ENCODE measurements at regions not wholly inside any gene's neighbourhood (a gene's known extent, or its start where the extent isn't known, plus 50 kb on each side); places are given as distances from the start of the nearest gene placed in this dataset.
"Not testable (repeated sequence)": the region's sequence is repeated elsewhere in the genome, so short reads cannot be mapped to it uniquely, and the experiment has no call there.

DNA sequence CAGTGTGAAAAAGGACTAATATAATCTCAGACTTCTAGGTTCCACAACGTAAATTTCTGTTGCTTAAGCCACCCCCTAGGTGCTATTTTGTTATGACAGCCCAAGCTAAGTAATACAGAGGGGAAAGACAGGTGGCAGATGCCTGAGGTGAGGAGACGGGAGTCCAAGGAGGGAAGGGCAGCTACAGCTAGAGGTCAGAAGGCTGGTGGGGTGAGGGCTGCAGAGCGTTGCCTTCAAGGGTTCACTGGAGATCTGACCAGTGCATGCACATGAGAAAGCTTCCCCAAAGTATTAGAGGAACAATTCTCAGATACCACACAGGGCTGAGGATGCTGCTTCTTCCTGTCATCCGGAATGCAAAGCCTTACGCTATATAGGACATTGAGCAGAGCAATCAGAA lies 104.7 kb upstream of the IRX4 start:
- H3K4me1 Mint-ChIP-seq (ENCODE audit: insufficient read depth, unreplicated experiment), result no peaks in the 10 kb centered on the region
- CTCF ChIA-PET, result interaction anchor here (0.8 kb wide), 1 partner anchor 224 kb away, joined by 3 read pairs; no protein-coding TSS in a partner anchor
- no peak for DNase-seq (ENCODE audit: unreplicated experiment)
- peaks cover 12% of the 10 kb centered on the region for H3K9me3 Mint-ChIP-seq (ENCODE audit: unreplicated experiment)
- H3K27me3 Mint-ChIP-seq (ENCODE audit: insufficient read depth, unreplicated experiment), result no peaks in the 10 kb centered on the region
- H3K27ac Mint-ChIP-seq (ENCODE audit: low read depth, unreplicated experiment), result no peak overlapping the region
- no peak overlapping the region for H3K4me3 Mint-ChIP-seq (ENCODE audit: unreplicated experiment)
- intact Hi-C loops (cut with micrococcal nuclease), result no loop called here
- POLR2A ChIA-PET, result interaction anchor here (0.7 to 1.5 kb wide), 3 partner anchors 14 to 185 kb away, joined by 3 to 4 read pairs (median 3); no protein-coding TSS in a partner anchor
- no peaks in the 10 kb centered on the region for H3K36me3 Mint-ChIP-seq (ENCODE audit: insufficient read depth, unreplicated experiment)
- BruUV-seq (replicated peaks), result no TSS peak
- TF ChIP-seq, protein P1, sequence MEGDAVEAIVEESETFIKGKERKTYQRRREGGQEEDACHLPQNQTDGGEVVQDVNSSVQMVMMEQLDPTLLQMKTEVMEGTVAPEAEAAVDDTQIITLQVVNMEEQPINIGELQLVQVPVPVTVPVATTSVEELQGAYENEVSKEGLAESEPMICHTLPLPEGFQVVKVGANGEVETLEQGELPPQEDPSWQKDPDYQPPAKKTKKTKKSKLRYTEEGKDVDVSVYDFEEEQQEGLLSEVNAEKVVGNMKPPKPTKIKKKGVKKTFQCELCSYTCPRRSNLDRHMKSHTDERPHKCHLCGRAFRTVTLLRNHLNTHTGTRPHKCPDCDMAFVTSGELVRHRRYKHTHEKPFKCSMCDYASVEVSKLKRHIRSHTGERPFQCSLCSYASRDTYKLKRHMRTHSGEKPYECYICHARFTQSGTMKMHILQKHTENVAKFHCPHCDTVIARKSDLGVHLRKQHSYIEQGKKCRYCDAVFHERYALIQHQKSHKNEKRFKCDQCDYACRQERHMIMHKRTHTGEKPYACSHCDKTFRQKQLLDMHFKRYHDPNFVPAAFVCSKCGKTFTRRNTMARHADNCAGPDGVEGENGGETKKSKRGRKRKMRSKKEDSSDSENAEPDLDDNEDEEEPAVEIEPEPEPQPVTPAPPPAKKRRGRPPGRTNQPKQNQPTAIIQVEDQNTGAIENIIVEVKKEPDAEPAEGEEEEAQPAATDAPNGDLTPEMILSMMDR (IDR thresholded peaks at IDR 0.05; ENCODE audit: unreplicated experiment), result no peak

DNA sequence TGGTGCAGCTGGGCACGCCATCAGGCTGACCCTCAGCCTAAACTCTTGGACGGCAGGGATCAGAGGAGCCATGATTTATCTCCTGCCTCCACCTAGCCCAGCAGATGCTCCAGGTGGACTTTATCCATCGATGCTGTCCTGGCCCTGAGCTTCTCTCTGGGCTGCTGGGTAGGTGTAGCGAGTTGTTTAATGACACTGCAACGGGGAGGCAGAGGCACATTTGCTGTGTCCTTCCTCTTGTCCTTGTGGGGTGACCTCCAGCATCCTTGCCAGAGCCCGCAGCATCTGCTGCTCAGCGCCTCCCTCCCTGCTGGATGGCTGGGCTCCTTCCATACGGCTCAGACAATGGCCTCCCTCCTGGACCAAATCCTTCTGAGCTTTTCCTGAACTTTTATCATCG lies 103.1 kb upstream of the IRX4 start:
- no peaks in the 10 kb centered on the region for H3K36me3 Mint-ChIP-seq (ENCODE audit: insufficient read depth, unreplicated experiment)
- POLR2A ChIA-PET, result interaction anchor here (0.9 to 1.5 kb wide), 3 partner anchors 11 to 183 kb away, joined by 3 to 5 read pairs (median 4); no protein-coding TSS in a partner anchor
- no peak overlapping the region for H3K4me3 Mint-ChIP-seq (ENCODE audit: unreplicated experiment)
- TF ChIP-seq, protein P1 (IDR thresholded peaks at IDR 0.05; ENCODE audit: unreplicated experiment), result no peak
- H3K27ac Mint-ChIP-seq (ENCODE audit: low read depth, unreplicated experiment), result no peak overlapping the region
- no peaks in the 10 kb centered on the region for H3K27me3 Mint-ChIP-seq (ENCODE audit: insufficient read depth, unreplicated experiment)
- CTCF ChIA-PET, result interaction anchor here (0.6 kb wide), 1 partner anchor 707 kb away, joined by 3 read pairs; no protein-coding TSS in a partner anchor
- BruUV-seq (replicated peaks), result no TSS peak
- no peaks in the 10 kb centered on the region for H3K4me1 Mint-ChIP-seq (ENCODE audit: insufficient read depth, unreplicated experiment)
- intact Hi-C loops (cut with micrococcal nuclease), result no loop called here
- DNase-seq (ENCODE audit: unreplicated experiment), result no peak
- peaks cover 10% of the 10 kb centered on the region for H3K9me3 Mint-ChIP-seq (ENCODE audit: unreplicated experiment)

DNA sequence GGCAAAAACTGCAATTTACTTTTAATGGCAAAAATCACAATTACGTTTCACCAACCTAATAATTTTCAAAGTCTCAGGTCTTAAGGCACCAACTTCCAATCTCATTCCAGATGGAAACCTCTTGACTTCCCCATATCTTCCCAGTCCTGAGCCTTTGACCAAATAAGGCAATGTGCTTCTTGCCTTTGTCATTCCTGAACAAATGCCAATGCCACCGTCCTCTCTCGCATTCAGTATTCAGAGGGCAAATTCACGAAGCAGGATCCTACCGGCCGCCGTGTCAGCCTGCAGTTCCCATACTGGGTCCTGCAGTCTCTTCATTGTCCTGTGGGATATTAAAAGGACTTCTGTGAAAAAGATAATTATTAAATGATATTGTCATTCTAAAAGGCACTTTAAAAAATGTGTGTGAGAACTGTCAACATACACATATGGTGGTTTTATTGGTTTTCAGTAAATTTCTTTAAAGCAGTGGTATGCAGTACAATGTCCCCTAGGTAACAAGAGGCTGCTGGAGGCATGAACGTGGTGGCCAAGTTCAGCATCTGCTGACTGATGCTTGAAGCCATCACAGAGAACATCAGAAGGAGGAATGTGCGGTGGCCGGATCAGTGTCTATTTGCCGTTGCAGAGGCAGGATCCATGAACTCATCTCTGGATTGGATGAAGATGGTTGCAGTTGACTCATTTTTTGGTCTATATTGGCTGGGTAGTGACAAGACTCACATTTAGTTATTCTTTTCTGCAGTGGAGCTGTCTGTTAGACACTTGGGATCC lies 101.4 kb upstream of the IRX4 start:
- no peak overlapping the region for H3K4me3 Mint-ChIP-seq (ENCODE audit: unreplicated experiment)
- H3K9me3 Mint-ChIP-seq (ENCODE audit: unreplicated experiment), result no peaks in the 10 kb centered on the region
- no peak for DNase-seq (ENCODE audit: unreplicated experiment)
- H3K27ac Mint-ChIP-seq (ENCODE audit: low read depth, unreplicated experiment), result no peak overlapping the region
- no peaks in the 10 kb centered on the region for H3K36me3 Mint-ChIP-seq (ENCODE audit: insufficient read depth, unreplicated experiment)
- no peaks in the 10 kb centered on the region for H3K27me3 Mint-ChIP-seq (ENCODE audit: insufficient read depth, unreplicated experiment)
- TF ChIP-seq, protein P1 (IDR thresholded peaks at IDR 0.05; ENCODE audit: unreplicated experiment), result no peak
- CTCF ChIA-PET, result no interaction called here
- POLR2A ChIA-PET, result interaction anchor here (0.8 kb wide), 1 partner anchor 11 kb away, joined by 3 read pairs; no protein-coding TSS in a partner anchor
- intact Hi-C loops (cut with micrococcal nuclease), result no loop called here
- H3K4me1 Mint-ChIP-seq (ENCODE audit: insufficient read depth, unreplicated experiment), result no peaks in the 10 kb centered on the region
- BruUV-seq (replicated peaks), result no TSS peak

DNA sequence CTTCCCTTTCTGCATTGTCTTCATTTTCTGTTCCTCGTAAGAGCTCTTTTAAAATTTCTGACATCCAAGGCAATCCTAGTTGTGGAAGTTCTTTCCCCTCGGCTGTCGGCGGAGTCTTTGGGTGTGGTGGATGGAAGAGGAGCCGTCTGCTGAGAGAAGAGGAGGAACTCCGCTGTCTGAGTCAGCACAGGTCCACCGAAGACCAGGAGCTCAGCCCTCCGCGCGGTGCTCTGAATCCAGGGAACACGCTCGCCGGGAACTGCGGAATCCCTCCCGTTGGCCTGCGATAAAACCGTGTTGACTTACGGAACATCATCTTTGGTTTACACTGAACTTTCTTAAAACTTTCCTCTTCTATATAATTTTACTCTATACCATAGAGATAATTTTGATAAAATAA lies 100.7 kb upstream of the IRX4 start:
- Mint-ChIP-seq H3K4me1 (ENCODE audit: insufficient read depth, unreplicated experiment) (no peaks in the 10 kb centered on the region), H3K27me3 (ENCODE audit: insufficient read depth, unreplicated experiment) (no peaks in the 10 kb centered on the region), H3K36me3 (ENCODE audit: insufficient read depth, unreplicated experiment) (no peaks in the 10 kb centered on the region), H3K9me3 (ENCODE audit: unreplicated experiment) (peaks cover 5% of the 10 kb centered on the region), H3K4me3 (ENCODE audit: unreplicated experiment) (no peak overlapping the region), H3K27ac (ENCODE audit: low read depth, unreplicated experiment) (no peak overlapping the region)
- ChIA-PET CTCF (no interaction called here), POLR2A (interaction anchor here (1.2 kb wide), 1 partner anchor 10 kb away, joined by 3 read pairs; no protein-coding TSS in a partner anchor)
- no TSS peak for BruUV-seq (replicated peaks)
- intact Hi-C loops (cut with micrococcal nuclease), result no loop called here
- TF ChIP-seq, protein P1 (IDR thresholded peaks at IDR 0.05; ENCODE audit: unreplicated experiment), result no peak
- DNase-seq (ENCODE audit: unreplicated experiment), result no peak

DNA sequence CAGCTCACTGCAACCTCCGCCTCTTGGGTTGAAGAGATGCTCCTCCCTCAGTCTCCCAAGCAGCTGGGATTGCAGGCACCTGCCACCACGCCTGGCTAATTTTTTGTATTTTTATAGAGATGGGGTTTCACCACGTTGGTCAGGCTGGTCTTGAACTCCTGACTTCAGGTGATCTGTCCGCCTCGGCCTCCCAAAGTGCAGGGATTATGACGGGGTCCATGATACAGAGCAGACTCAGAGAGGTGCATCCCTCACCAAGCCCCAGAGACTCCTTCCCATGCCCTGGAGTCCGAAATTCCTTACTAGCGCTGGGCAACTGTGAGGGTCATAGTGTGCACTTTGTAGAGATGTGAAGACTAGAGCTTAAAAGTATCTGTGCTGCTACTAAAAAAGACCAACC lies 99.8 kb upstream of the IRX4 start:
- BruUV-seq (replicated peaks); H3K27me3 Mint-ChIP-seq (ENCODE audit: insufficient read depth, unreplicated experiment); H3K9me3 Mint-ChIP-seq (ENCODE audit: unreplicated experiment); H3K27ac Mint-ChIP-seq (ENCODE audit: low read depth, unreplicated experiment); CTCF ChIA-PET; H3K4me1 Mint-ChIP-seq (ENCODE audit: insufficient read depth, unreplicated experiment); H3K36me3 Mint-ChIP-seq (ENCODE audit: insufficient read depth, unreplicated experiment); DNase-seq (ENCODE audit: unreplicated experiment); H3K4me3 Mint-ChIP-seq (ENCODE audit: unreplicated experiment); intact Hi-C loops (cut with micrococcal nuclease): not testable (repeated sequence)
- POLR2A ChIA-PET, result interaction anchor here (0.6 to 1.2 kb wide), 3 partner anchors 8 to 37 kb away, joined by 3 to 4 read pairs (median 3); no protein-coding TSS in a partner anchor

Data from MCF 10A (cell line).